Neutrophil (primary cell): ENCODE measurements at regions not wholly inside any gene's neighbourhood (a gene's known extent, or its start where the extent isn't known, plus 50 kb on each side); places are given as distances from the start of the nearest gene placed in this dataset.

ENCODE experiments used
- H3K27ac ChIP-seq: fragments of 200-600 bp; sonication (generic); 2 replicates; pipeline ENCODE4 v1.5.1; 2016; ENCODE audit warnings: mild to moderate bottlenecking, moderate library complexity
- H3K27me3 ChIP-seq: fragments of 200-600 bp; sonication (generic); 2 replicates; pipeline ENCODE4 v1.6.0; 2016; ENCODE audit warnings: mild to moderate bottlenecking
- H3K36me3 ChIP-seq: fragments of 200-600 bp; sonication (generic); 2 replicates; pipeline ENCODE4 v1.5.1; 2017
- H3K4me1 ChIP-seq, 2 experiments: fragments of 200-600 bp in 1 of 2; sonication (generic) in 1 of 2; 1 replicate in 1 of 2; 2 replicates in 1 of 2; pipeline versions ENCODE4 v1.5.1 to v1.6.1; 2013 to 2016; ENCODE audit warnings: low read depth in 1 of 2, low read length in 1 of 2, mild to moderate bottlenecking in 1 of 2, moderate library complexity in 1 of 2; ENCODE audit not compliant: control insufficient read depth in 1 of 2, insufficient read depth in 1 of 2
- H3K4me3 ChIP-seq, 2 experiments: fragments of 200-600 bp in 1 of 2; sonication (generic) in 1 of 2; 1 replicate in 1 of 2; 2 replicates in 1 of 2; pipeline ENCODE4 v1.5.1; 2013 to 2016; ENCODE audit warnings: low read depth in 1 of 2, low read length in 1 of 2, mild to moderate bottlenecking in 1 of 2, moderate library complexity in 1 of 2
- H3K9me3 ChIP-seq: fragments of 200-600 bp; sonication (generic); 2 replicates; pipeline ENCODE4 v1.5.1; 2016
- CTCF ChIP-seq: fragments of 200-600 bp; sonication (generic); IDR thresholded peaks from 2 replicates; pipeline ENCODE4 v1.5.1; 2016; ENCODE audit warnings: antibody characterized with exemption

- H3K27ac ChIP-seq, result no peak overlapping the region
- no peak for TF ChIP-seq CTCF
- no peaks in the 10 kb centered on the region for H3K36me3 ChIP-seq
- no peaks in the 10 kb centered on the region for H3K27me3 ChIP-seq
- H3K9me3 ChIP-seq, result no peaks in the 10 kb centered on the region
- H3K4me3 ChIP-seq, result no peak overlapping the region
- H3K4me1 ChIP-seq, result no peaks in the 10 kb centered on the region
These were observed 893.8 kb upstream of the CELF4 start for GRCh38 chr18:38459131-38459994.

- no peak for TF ChIP-seq CTCF
- Histone ChIP-seq H3K27ac (no peak overlapping the region), H3K4me1 (no peaks in the 10 kb centered on the region), H3K27me3 (no peaks in the 10 kb centered on the region), H3K9me3 (no peaks in the 10 kb centered on the region), H3K36me3 (no peaks in the 10 kb centered on the region), H3K4me3 (no peak overlapping the region)
These were observed 893.1 kb upstream of the CELF4 start for GRCh38 chr18:38458698-38459097.

- TF ChIP-seq CTCF, result no peak
- no peaks in the 10 kb centered on the region for H3K4me1 ChIP-seq
- no peak overlapping the region for H3K27ac ChIP-seq
- H3K9me3 ChIP-seq, result no peaks in the 10 kb centered on the region
- no peaks in the 10 kb centered on the region for H3K27me3 ChIP-seq
- no peaks in the 10 kb centered on the region for H3K36me3 ChIP-seq
- no peak overlapping the region for H3K4me3 ChIP-seq
These were observed 890.7 kb upstream of the CELF4 start for GRCh38 chr18:38456253-38456652.

- Histone ChIP-seq H3K4me1 (no peaks in the 10 kb centered on the region), H3K27ac (no peak overlapping the region), H3K36me3 (no peaks in the 10 kb centered on the region), H3K27me3 (no peaks in the 10 kb centered on the region), H3K9me3 (no peaks in the 10 kb centered on the region), H3K4me3 (no peak overlapping the region)
- no peak for TF ChIP-seq CTCF
These were observed 889.3 kb upstream of the CELF4 start for GRCh38 chr18:38454764-38455469.

DNA sequence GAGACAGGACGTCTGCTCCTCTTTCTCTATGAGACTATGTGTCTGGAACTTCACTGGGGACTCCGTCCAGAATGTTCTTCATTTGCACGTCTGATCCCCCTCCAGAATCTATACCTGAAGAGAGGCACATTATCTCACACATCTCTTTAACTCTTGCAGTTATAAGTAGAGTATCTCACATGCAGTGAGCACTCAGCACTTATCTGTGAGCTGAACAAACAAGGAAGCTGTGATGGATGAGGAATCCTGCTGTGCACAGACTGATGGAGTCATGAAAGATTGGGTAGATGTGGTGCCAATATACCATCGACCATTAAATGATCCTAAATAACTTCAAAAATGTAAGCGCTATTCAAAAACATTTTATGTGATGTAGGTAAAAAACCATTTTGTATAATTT is 888.3 kb upstream of the CELF4 start:
- H3K27ac ChIP-seq, result no peak overlapping the region
- H3K4me1 ChIP-seq, result no peaks in the 10 kb centered on the region
- no peak for TF ChIP-seq CTCF
- H3K9me3 ChIP-seq, result no peaks in the 10 kb centered on the region
- H3K27me3 ChIP-seq, result no peaks in the 10 kb centered on the region
- H3K36me3 ChIP-seq, result no peaks in the 10 kb centered on the region
- H3K4me3 ChIP-seq, result no peak overlapping the region
